ENCODE measurements at regions not wholly inside any gene's neighbourhood (a gene's known extent, or its start where the extent isn't known, plus 50 kb on each side); places are given as distances from the start of the nearest gene placed in this dataset.

DNA sequence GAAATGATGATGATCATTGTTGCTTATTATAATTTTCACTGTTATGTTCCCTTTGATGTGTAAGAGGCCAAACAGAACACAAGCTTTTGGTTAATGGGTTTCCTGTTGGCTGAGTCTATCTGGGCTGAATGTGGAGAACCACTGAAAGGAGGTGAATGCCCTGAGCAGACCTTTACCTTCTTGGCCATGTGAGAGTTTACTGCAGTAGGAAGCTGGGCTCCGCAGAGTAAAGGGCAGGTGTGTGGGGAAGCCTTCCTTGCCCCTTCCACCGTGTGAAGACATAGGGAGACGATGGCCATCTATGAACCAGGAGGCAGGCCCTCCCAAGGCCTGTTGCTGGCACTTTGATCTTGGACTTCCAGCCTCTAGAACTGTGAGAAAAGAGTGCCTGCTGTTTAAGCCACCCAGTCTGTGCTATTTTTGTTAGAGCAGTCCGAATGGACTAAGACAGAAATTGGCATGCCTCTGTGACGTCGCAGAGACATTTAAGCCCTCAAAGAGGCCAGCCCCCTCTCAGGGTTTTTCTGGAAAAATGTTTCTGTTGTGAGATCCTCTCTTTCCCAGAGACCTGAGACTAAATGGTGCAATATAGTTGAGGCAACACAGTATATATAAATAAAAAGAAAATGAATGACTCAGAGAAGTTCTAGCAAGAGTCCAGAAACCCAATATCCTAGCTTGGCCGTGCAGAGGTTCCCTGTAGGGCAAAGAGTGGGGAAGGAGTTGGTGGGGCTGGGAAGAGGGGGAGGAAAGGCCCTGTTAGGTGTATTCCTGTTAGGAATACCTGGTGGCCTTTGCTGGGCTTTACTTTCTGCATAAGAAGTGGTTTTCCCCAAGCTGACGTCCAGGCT is 121.9 kb upstream of the LGALSL start:
- H3K4me3 ChIP-seq, result no peak overlapping the region

DNA sequence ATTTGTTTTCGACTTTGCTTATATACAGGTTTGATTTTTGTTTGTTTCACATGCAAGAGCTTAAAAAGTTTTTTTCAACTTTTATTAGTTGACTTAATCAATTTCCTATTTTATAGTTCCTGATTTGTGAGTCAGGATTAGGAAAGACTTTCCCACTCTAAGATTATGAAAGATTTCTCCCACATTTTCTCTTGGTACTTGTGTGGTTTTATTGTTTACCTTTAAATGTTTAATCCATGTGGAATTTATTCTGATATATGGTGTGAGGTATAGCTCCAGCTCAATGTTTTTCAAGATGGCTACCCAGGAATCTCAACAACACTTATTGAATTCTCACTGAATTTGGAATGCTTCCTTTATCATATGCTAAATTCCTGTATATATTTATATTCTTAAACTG is 117.8 kb upstream of the LGALSL start:
- H3K4me3 ChIP-seq, result no peak overlapping the region
- no peaks in the 10 kb centered on the region for H3K9me3 ChIP-seq (ENCODE audit: low read depth, low read length)
- H3K9ac ChIP-seq (ENCODE audit: insufficient read length), result no peak overlapping the region
- no peak overlapping the region for H3K27ac ChIP-seq
- TF ChIP-seq POLR2AphosphoS5 (IDR thresholded peaks at IDR 0.05; ENCODE audit: borderline replicate concordance, low read depth, low read length), result no peak
- no peak for TF ChIP-seq FOXP2 (optimal IDR thresholded peaks at IDR 0.05; ENCODE audit: control extremely low read depth, extremely low read length, insufficient read depth)
- no peak for TF ChIP-seq EZH2 (IDR thresholded peaks at IDR 0.05)
- no peak for DNase-seq (ENCODE audit: low read depth, low spot score)
- no peaks in the 10 kb centered on the region for H3K36me3 ChIP-seq (ENCODE audit: insufficient read depth, low read length)

More for the DNA sequence above, 121.9 kb upstream of the LGALSL start:
- Histone ChIP-seq H3K27ac (no peak overlapping the region), H3K9ac (ENCODE audit: insufficient read length) (peak overlapping the region; percentile 15), H3K36me3 (ENCODE audit: insufficient read depth, low read length) (no peaks in the 10 kb centered on the region), H3K9me3 (ENCODE audit: low read depth, low read length) (no peaks in the 10 kb centered on the region)
- TF ChIP-seq POLR2AphosphoS5 (IDR thresholded peaks at IDR 0.05; ENCODE audit: borderline replicate concordance, low read depth, low read length) (no peak), FOXP2 (optimal IDR thresholded peaks at IDR 0.05; ENCODE audit: control extremely low read depth, extremely low read length, insufficient read depth) (no peak), EZH2 (IDR thresholded peaks at IDR 0.05) (no peak)
- DNase-seq (ENCODE audit: low read depth, low spot score), result no peak

DNA sequence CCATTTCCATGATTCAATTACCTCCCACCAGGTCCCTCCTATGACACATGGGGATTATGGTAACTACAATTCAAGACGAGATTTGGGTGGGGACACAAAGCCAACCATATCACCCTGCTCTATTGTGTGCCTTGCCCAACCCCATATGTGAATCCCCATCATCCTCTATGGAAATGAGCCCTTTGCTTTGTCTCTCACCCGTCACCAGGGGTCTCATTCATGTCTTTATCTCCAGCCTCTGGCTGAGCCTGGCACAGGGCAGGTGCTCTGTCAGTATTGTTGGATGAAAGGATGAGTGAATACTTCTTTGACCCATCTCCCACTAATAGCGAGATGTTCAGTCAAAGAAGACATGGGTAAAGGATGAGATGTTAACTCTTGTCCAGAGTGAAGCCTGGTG is 116.6 kb upstream of the LGALSL start:
- Histone ChIP-seq H3K27ac (no peak overlapping the region), H3K4me3 (no peak overlapping the region), H3K36me3 (ENCODE audit: insufficient read depth, low read length) (no peaks in the 10 kb centered on the region), H3K9me3 (ENCODE audit: low read depth, low read length) (no peaks in the 10 kb centered on the region), H3K9ac (ENCODE audit: insufficient read length) (no peak overlapping the region)
- no peak for DNase-seq (ENCODE audit: low read depth, low spot score)
- TF ChIP-seq POLR2AphosphoS5 (IDR thresholded peaks at IDR 0.05; ENCODE audit: borderline replicate concordance, low read depth, low read length) (no peak), EZH2 (IDR thresholded peaks at IDR 0.05) (no peak), FOXP2 (optimal IDR thresholded peaks at IDR 0.05; ENCODE audit: control extremely low read depth, extremely low read length, insufficient read depth) (no peak)

DNA sequence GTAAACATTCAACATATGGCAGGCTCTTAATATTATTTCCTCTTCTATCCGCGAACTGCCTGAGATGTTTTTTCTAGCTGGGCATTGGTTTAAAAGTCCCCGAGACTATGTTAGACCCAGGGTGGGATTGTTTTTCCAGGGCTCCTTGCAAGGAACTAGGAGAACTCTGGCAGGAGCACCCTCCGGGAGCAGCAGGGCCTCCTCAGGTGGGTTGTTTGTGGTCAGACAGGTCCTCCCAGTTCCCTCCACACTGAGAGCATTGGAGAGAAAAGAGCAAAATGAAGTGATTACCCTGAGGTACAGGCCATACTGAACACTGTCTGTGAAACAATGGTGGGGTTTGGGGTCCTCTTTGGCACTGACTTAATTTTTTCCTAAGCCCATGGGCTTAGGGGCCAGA is 115.9 kb upstream of the LGALSL start:
- Histone ChIP-seq H3K36me3 (ENCODE audit: insufficient read depth, low read length) (no peaks in the 10 kb centered on the region), H3K4me3 (no peak overlapping the region), H3K9ac (ENCODE audit: insufficient read length) (no peak overlapping the region), H3K9me3 (ENCODE audit: low read depth, low read length) (no peaks in the 10 kb centered on the region), H3K27ac (no peak overlapping the region)
- no peak for DNase-seq (ENCODE audit: low read depth, low spot score)
- no peak for TF ChIP-seq POLR2AphosphoS5 (IDR thresholded peaks at IDR 0.05; ENCODE audit: borderline replicate concordance, low read depth, low read length)
- no peak for TF ChIP-seq FOXP2 (optimal IDR thresholded peaks at IDR 0.05; ENCODE audit: control extremely low read depth, extremely low read length, insufficient read depth)
- TF ChIP-seq EZH2 (IDR thresholded peaks at IDR 0.05), result no peak

DNA sequence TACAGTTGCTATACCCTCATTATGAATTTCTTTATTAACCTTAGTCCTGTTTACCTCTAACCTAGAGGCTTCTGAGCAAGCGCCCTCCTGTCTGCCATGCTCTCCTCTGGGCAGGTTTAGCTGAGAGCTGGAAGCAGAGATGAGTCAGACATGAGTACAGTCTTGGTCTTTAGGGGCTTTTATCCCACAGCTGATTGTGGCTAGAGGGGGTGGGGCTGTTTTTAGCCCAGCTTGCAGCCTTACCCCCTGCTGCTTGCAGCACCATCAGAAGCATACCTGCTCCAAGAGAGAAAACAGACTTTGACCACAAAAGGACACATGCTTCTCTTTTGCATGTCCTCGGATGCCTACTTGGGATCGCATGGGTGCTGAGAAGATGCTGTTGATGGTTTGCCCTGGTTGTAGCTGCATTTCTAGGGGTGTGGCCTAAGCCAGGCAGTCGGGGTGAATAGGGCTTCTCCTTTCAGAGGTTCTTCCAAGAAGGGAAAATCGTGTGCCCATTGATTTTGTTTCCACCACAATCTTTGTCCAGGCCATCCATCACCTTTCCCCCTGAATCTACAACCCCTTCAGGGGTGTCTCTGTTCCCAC is 115.0 kb upstream of the LGALSL start:
- Histone ChIP-seq H3K27ac (no peak overlapping the region), H3K9ac (ENCODE audit: insufficient read length) (no peak overlapping the region), H3K9me3 (ENCODE audit: low read depth, low read length) (no peaks in the 10 kb centered on the region), H3K4me3 (no peak overlapping the region), H3K36me3 (ENCODE audit: insufficient read depth, low read length) (no peaks in the 10 kb centered on the region)
- no peak for TF ChIP-seq EZH2 (IDR thresholded peaks at IDR 0.05)
- TF ChIP-seq FOXP2 (optimal IDR thresholded peaks at IDR 0.05; ENCODE audit: control extremely low read depth, extremely low read length, insufficient read depth), result no peak
- no peak for TF ChIP-seq POLR2AphosphoS5 (IDR thresholded peaks at IDR 0.05; ENCODE audit: borderline replicate concordance, low read depth, low read length)
- no peak for DNase-seq (ENCODE audit: low read depth, low spot score)

DNA sequence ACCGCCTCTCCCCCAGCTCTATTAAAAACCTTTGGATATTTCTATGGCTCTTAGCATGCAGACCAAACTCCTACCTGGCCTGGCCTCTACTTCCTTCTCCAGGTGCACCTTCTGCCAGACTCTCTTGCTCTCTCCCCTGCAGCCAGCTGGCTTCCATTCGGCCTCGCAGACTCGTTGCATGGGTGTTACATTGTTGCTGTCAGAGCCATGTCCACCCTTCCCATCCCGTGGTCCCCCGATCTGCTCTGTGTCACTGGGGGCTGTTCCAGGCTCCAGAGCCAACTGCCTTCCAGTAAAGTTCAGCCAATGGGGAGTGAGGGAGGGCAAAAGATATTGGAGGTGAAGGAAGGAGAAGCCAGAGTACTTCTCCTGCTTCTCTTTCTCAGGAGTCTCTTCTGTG is 112.5 kb upstream of the LGALSL start:
- Histone ChIP-seq H3K27ac (no peak overlapping the region), H3K4me3 (no peak overlapping the region), H3K9ac (ENCODE audit: insufficient read length) (no peak overlapping the region), H3K36me3 (ENCODE audit: insufficient read depth, low read length) (no peaks in the 10 kb centered on the region), H3K9me3 (ENCODE audit: low read depth, low read length) (no peaks in the 10 kb centered on the region)
- DNase-seq (ENCODE audit: low read depth, low spot score), result no peak
- TF ChIP-seq POLR2AphosphoS5 (IDR thresholded peaks at IDR 0.05; ENCODE audit: borderline replicate concordance, low read depth, low read length) (no peak), FOXP2 (optimal IDR thresholded peaks at IDR 0.05; ENCODE audit: control extremely low read depth, extremely low read length, insufficient read depth) (no peak), EZH2 (IDR thresholded peaks at IDR 0.05) (no peak)

DNA sequence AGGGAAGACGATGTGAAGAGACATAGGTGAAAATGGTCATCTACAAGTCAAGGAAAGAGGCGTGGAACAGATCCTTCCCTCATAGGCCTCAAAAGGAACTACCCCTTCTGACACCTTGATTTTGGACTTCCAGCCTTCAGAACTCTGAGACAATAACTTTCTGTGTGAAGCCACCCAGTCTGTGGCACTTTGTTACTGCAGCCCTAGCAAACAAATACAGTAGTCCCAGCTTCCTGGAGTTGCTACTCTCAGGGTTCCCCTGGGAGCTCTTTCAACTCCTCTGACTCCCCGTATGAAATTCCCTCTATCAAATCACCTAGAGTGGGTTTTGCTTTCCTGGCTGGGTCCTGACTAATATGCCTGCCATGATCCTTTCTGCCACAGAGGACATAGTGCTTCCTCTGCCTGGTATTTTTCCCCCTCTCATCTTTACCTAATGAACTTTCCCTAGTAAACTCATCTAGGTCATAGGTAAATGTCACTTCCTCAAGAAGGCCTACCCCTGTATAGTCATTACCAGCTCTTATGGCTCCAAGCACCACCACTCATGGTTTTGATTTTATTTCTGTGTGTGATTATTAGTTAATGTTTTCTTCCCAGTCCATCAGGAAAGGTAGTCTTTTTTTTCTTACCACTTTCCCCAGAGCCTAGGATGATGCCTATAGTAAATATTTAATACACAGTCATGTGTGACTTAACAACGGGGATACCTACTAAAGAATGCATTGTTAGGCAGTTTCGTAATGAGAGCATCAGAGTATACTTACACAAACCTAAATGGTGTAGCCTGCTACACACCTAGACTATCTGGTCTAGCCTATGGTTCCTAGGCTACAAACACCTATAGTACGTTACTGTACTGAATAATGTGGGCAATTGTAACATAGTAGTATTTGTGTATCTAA is 111.5 kb upstream of the LGALSL start:
- TF ChIP-seq POLR2AphosphoS5 (IDR thresholded peaks at IDR 0.05; ENCODE audit: borderline replicate concordance, low read depth, low read length) (no peak), FOXP2 (optimal IDR thresholded peaks at IDR 0.05; ENCODE audit: control extremely low read depth, extremely low read length, insufficient read depth) (no peak), EZH2 (IDR thresholded peaks at IDR 0.05) (no peak)
- no peak overlapping the region for H3K27ac ChIP-seq
- H3K36me3 ChIP-seq (ENCODE audit: insufficient read depth, low read length), result no peaks in the 10 kb centered on the region
- H3K9ac ChIP-seq (ENCODE audit: insufficient read length), result no peak overlapping the region
- H3K4me3 ChIP-seq, result no peak overlapping the region
- H3K9me3 ChIP-seq (ENCODE audit: low read depth, low read length), result no peaks in the 10 kb centered on the region
- no peak for DNase-seq (ENCODE audit: low read depth, low spot score)
